Thoracic aorta (tissue), 2 donors: ENCODE measurements at regions not wholly inside any gene's neighbourhood (a gene's known extent, or its start where the extent isn't known, plus 50 kb on each side); places are given as distances from the start of the nearest gene placed in this dataset.

Source experiments
- ATAC-seq: fragments of 150-250 bp; one replicate; pipeline ENCODE4 v1.8.0; 2017; ENCODE audit warnings: low read depth; ENCODE audit not compliant: insufficient number of reproducible peaks, low FRiP score
- DNase-seq: peaks from one replicate; pipeline ENCODE4 v3.0.0-alpha.2; 2020; ENCODE audit warnings: low spot score
- H3K27ac ChIP-seq, 2 donors: fragments of 200-600 bp; sonication (generic); 1 replicate in 1 of 2; 2 replicates in 1 of 2; pipeline ENCODE4 v1.5.1; 2016; ENCODE audit warnings: mild to moderate bottlenecking in 2 of 2, moderate library complexity in 2 of 2
- H3K27me3 ChIP-seq: fragments of 200-600 bp; sonication (generic); replicated peaks from 2 replicates; pipeline ENCODE4 v1.6.0; 2016; ENCODE audit warnings: mild to moderate bottlenecking; ENCODE audit not compliant: insufficient read depth
- H3K36me3 ChIP-seq: fragments of 200-600 bp; sonication (generic); one replicate; pipeline ENCODE4 v1.5.1; 2016
- H3K4me1 ChIP-seq, 2 donors: fragments of 200-600 bp; sonication (generic); 1 replicate in 1 of 2; 2 replicates in 1 of 2; pipeline versions ENCODE4 v1.5.1 to v1.6.0; 2016; ENCODE audit warnings: low read depth in 2 of 2, mild to moderate bottlenecking in 1 of 2; ENCODE audit not compliant: control insufficient read depth in 1 of 2
- H3K4me3 ChIP-seq: fragments of 200-600 bp; sonication (generic); 2 replicates; pipeline ENCODE4 v1.5.1; 2016; ENCODE audit warnings: mild to moderate bottlenecking
- H3K9me3 ChIP-seq: fragments of 200-600 bp; sonication (generic); 2 replicates; pipeline ENCODE4 v1.5.1; 2016
- TF ChIP-seq, protein P1 (sequence below): fragments of 200-600 bp; sonication (generic); IDR thresholded peaks from one replicate; pipeline ENCODE4 v1.5.1; 2019; ENCODE audit warnings: antibody characterized with exemption

- Histone ChIP-seq H3K27me3 (no peaks in the 10 kb centered on the region), H3K9me3 (no peaks in the 10 kb centered on the region), H3K27ac (no peak overlapping the region), H3K4me3 (no peak overlapping the region), H3K36me3 (no peaks in the 10 kb centered on the region), H3K4me1 (no peaks in the 10 kb centered on the region)
- TF ChIP-seq, protein P1, sequence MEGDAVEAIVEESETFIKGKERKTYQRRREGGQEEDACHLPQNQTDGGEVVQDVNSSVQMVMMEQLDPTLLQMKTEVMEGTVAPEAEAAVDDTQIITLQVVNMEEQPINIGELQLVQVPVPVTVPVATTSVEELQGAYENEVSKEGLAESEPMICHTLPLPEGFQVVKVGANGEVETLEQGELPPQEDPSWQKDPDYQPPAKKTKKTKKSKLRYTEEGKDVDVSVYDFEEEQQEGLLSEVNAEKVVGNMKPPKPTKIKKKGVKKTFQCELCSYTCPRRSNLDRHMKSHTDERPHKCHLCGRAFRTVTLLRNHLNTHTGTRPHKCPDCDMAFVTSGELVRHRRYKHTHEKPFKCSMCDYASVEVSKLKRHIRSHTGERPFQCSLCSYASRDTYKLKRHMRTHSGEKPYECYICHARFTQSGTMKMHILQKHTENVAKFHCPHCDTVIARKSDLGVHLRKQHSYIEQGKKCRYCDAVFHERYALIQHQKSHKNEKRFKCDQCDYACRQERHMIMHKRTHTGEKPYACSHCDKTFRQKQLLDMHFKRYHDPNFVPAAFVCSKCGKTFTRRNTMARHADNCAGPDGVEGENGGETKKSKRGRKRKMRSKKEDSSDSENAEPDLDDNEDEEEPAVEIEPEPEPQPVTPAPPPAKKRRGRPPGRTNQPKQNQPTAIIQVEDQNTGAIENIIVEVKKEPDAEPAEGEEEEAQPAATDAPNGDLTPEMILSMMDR, result no peak
- no peak for ATAC-seq
- no peak for DNase-seq
These were observed 102.3 kb upstream of the JARID2 start for GRCh38 chr6:15143540-15143939.

- TF ChIP-seq, protein P1, result no peak
These were observed 100.0 kb upstream of the JARID2 start for GRCh38 chr6:15145821-15146220.

GRCh38 chr6:15147827-15148226 is 98.0 kb upstream of the JARID2 start:
- ATAC-seq (no peak), DNase-seq (no peak)
- Histone ChIP-seq H3K27me3 (no peaks in the 10 kb centered on the region), H3K9me3 (no peaks in the 10 kb centered on the region), H3K27ac (no peak overlapping the region), H3K36me3 (no peaks in the 10 kb centered on the region), H3K4me3 (no peak overlapping the region), H3K4me1 (no peaks in the 10 kb centered on the region)
- TF ChIP-seq, protein P1, result no peak

More at GRCh38 chr6:15145821-15146220, 100.0 kb upstream of the JARID2 start:
- Histone ChIP-seq H3K4me3 (no peak overlapping the region), H3K4me1 (no peaks in the 10 kb centered on the region), H3K36me3 (no peaks in the 10 kb centered on the region), H3K27me3 (no peaks in the 10 kb centered on the region), H3K27ac (no peak overlapping the region), H3K9me3 (no peaks in the 10 kb centered on the region)
- ATAC-seq (no peak), DNase-seq (no peak)

DNA sequence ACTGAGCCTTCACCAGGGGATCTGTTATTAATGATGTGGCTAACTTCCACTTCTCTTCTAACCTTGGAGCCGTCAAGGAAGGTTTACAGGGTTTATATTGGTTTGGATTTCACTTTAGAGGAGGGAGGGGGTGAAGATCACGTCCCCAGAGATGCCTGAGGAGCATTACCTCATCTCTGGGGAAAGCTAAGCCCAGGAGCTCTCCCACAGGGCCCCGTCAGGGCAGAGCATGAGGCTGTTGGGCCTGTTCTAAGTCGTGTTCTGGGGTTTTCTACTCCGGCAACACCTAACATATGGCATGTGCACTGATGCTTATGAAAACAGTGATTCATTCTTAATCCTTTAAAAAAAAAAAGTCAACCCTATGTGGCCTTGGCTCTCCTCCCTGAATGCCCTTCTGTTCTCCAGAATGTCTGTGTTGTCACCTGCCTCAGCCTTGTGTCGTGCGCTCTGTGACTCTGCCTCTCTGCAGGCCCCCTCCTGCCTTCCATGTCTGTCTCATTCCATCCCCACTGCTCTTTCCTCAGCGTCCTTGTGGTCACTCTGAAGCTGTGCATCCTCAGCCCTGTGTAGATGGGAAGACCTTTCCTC is 97.4 kb upstream of the JARID2 start:
- no peaks in the 10 kb centered on the region for H3K9me3 ChIP-seq
- no peaks in the 10 kb centered on the region for H3K4me1 ChIP-seq
- no peak for DNase-seq
- H3K4me3 ChIP-seq, result no peak overlapping the region
- ATAC-seq, result no peak
- H3K27ac ChIP-seq, result no peak overlapping the region
- H3K36me3 ChIP-seq, result no peaks in the 10 kb centered on the region
- TF ChIP-seq, protein P1, result no peak
- no peaks in the 10 kb centered on the region for H3K27me3 ChIP-seq

DNA sequence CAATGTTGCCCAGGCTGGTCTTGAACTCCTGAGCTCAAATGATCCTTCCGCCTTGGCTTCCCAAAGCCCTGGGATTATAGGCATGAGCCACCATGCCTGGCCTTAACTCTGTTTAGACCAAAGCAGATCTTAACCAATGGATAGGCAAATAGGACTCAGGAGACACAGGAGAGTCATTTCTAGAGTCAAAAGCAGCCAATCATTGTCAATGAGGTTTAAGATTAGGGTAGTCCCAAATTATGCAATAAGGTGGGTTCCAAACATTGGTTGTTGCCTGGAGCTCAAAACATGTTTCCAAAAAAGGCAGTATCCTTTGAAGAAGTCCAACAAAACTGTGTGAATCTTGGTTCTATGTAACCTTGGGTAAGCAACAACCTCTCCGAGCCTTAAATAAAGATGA is 95.7 kb upstream of the JARID2 start:
- DNase-seq (no peak), ATAC-seq (no peak)
- H3K27me3 ChIP-seq, result no peaks in the 10 kb centered on the region
- H3K36me3 ChIP-seq, result no peaks in the 10 kb centered on the region
- TF ChIP-seq, protein P1, result no peak
- H3K9me3 ChIP-seq, result no peaks in the 10 kb centered on the region
- H3K27ac ChIP-seq, result no peak overlapping the region
- H3K4me3 ChIP-seq, result no peak overlapping the region
- H3K4me1 ChIP-seq, result no peaks in the 10 kb centered on the region
